Endodermal cell (in vitro differentiated cells): ENCODE measurements at regions not wholly inside any gene's neighbourhood (a gene's known extent, or its start where the extent isn't known, plus 50 kb on each side); places are given as distances from the start of the nearest gene placed in this dataset.

Source experiments
- DNase-seq: peaks from one replicate; pipeline ENCODE4 v3.0.0-alpha.2; 2017
- H3K27ac ChIP-seq: 2 replicates; pipeline ENCODE4 v1.5.1; 2013; ENCODE audit warnings: mild to moderate bottlenecking, low read depth, low read length, moderate library complexity
- H3K27me3 ChIP-seq: 2 replicates; pipeline ENCODE4 v1.6.1; 2013; ENCODE audit warnings: mild to moderate bottlenecking, low read length, moderate library complexity; ENCODE audit not compliant: insufficient read depth, control insufficient read depth, poor library complexity, severe bottlenecking
- H3K36me3 ChIP-seq: 2 replicates; pipeline ENCODE4 v1.7.0; 2013; ENCODE audit warnings: mild to moderate bottlenecking, low read length, moderate library complexity; ENCODE audit not compliant: control insufficient read depth, insufficient read depth
- H3K4me1 ChIP-seq: one replicate; pipeline ENCODE4 v1.7.0; 2013; ENCODE audit warnings: low read length; ENCODE audit not compliant: control insufficient read depth, insufficient read depth
- H3K4me3 ChIP-seq: 2 replicates; pipeline ENCODE4 v1.5.1; 2013; ENCODE audit warnings: mild to moderate bottlenecking, low read length, moderate library complexity
- H3K9ac ChIP-seq: 2 replicates; pipeline ENCODE4 v1.6.1; 2013; ENCODE audit warnings: mild to moderate bottlenecking, low read length, moderate library complexity; ENCODE audit not compliant: poor library complexity, severe bottlenecking; ENCODE audit errors: extremely low read depth
- H3K9me3 ChIP-seq: 2 replicates; pipeline ENCODE4 v1.6.1; 2013; ENCODE audit warnings: mild to moderate bottlenecking, low read length, moderate library complexity; ENCODE audit not compliant: control insufficient read depth
- H3K27ac Mint-ChIP-seq: 2 replicates; pipeline ENCODE4 v1.8.0; 2020; ENCODE audit warnings: mixed read lengths
- H3K27me3 Mint-ChIP-seq: 2 replicates; pipeline ENCODE4 v1.8.0; 2021; ENCODE audit warnings: mild to moderate bottlenecking, mixed read lengths; ENCODE audit not compliant: insufficient read depth
- H3K36me3 Mint-ChIP-seq: 2 replicates; pipeline ENCODE4 v1.8.0; 2020; ENCODE audit warnings: low read depth, mixed read lengths
- H3K4me1 Mint-ChIP-seq: 2 replicates; pipeline ENCODE4 v1.8.0; 2020; ENCODE audit warnings: mixed read lengths
- H3K4me3 Mint-ChIP-seq: 2 replicates; pipeline ENCODE4 v1.8.0; 2020; ENCODE audit warnings: mild to moderate bottlenecking, moderate library complexity, mixed read lengths
- H3K9me3 Mint-ChIP-seq: 2 replicates; pipeline ENCODE4 v1.8.0; 2020; ENCODE audit warnings: mild to moderate bottlenecking, mixed read lengths
- WGBS, 2 experiments: methylation state at CpG; one replicate each; pipeline versions ENCODE4 v1.1.5 to v1.1.7; 2013; ENCODE audit warnings: missing lambda C conversion rate in 2 of 2, mixed read lengths in 1 of 2; ENCODE audit not compliant: insufficient coverage in 1 of 2, insufficient read length in 1 of 2; 5-methylcytosine and 5-hydroxymethylcytosine counted together
- TF ChIP-seq, protein P1 (sequence below): fragments of 200-600 bp; sonication (generic); conservative IDR thresholded peaks from 2 replicates; pipeline ENCODE4 v1.5.0; 2021; ENCODE audit warnings: antibody characterized with exemption, mild to moderate bottlenecking

DNA sequence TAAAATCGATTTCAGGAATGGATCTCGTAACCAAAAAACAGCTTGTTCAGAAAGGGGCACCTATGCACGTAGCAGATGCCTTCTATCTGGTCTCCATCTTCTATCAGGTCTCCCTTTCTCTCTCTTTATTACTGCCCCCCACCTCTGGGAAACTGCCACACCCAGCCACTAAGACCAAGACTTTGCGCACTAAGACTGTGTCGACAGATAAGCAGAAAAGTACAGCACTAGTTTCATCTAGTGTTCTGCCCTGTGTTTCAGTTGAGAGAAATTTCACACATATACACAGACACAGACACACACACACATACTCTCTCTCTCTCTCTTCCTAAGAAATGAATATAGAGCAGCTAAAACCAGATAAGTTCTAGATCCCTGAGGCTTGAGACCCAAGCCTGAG is 210.1 kb upstream of the MAP3K1 start:
- Histone ChIP-seq H3K9me3 (no peaks in the 10 kb centered on the region), H3K4me1 (peaks cover 13% of the 10 kb centered on the region), H3K27me3 (no peaks in the 10 kb centered on the region), H3K4me3 (no peak overlapping the region), H3K9ac (no peak overlapping the region), H3K27ac (no peak overlapping the region), H3K36me3 (no peaks in the 10 kb centered on the region)
- WGBS, 2 experiments, result 84 to 97% methylated on average over 5 of the region's 5 CpGs
- peaks cover 14% of the 10 kb centered on the region for H3K27me3 Mint-ChIP-seq
- TF ChIP-seq, protein P1, sequence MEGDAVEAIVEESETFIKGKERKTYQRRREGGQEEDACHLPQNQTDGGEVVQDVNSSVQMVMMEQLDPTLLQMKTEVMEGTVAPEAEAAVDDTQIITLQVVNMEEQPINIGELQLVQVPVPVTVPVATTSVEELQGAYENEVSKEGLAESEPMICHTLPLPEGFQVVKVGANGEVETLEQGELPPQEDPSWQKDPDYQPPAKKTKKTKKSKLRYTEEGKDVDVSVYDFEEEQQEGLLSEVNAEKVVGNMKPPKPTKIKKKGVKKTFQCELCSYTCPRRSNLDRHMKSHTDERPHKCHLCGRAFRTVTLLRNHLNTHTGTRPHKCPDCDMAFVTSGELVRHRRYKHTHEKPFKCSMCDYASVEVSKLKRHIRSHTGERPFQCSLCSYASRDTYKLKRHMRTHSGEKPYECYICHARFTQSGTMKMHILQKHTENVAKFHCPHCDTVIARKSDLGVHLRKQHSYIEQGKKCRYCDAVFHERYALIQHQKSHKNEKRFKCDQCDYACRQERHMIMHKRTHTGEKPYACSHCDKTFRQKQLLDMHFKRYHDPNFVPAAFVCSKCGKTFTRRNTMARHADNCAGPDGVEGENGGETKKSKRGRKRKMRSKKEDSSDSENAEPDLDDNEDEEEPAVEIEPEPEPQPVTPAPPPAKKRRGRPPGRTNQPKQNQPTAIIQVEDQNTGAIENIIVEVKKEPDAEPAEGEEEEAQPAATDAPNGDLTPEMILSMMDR, result no peak
- DNase-seq, result no peak
- H3K4me3 Mint-ChIP-seq, result no peak overlapping the region
- no peak overlapping the region for H3K27ac Mint-ChIP-seq
- no peaks in the 10 kb centered on the region for H3K9me3 Mint-ChIP-seq
- peaks cover 51% of the 10 kb centered on the region for H3K4me1 Mint-ChIP-seq
- H3K36me3 Mint-ChIP-seq, result no peaks in the 10 kb centered on the region

DNA sequence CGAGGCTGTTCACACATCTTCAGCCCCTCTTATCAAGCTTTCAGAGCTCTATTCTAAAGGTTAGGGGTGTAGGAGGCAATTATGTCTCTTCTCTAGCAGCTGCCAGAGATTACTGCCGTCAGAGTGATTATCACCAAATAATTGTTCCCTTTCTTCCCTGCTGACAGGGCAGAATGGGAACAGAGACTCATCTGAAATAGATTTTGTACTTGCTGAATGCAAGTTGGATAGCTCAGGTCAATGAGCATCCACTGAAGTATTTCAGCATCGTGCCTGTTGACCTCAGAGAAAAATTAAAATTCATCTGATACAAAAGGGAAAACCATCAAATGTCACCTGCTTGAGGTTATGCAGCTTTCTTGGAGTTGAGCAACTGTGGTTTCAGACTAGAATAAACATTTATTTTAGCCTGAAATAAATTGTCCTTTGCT is 213.7 kb upstream of the MAP3K1 start:
- Histone ChIP-seq H3K36me3 (no peaks in the 10 kb centered on the region), H3K4me3 (no peak overlapping the region), H3K4me1 (peaks cover 5% of the 10 kb centered on the region), H3K27me3 (no peaks in the 10 kb centered on the region), H3K9me3 (peaks cover 4% of the 10 kb centered on the region), H3K9ac (no peak overlapping the region), H3K27ac (no peak overlapping the region)
- DNase-seq, result no peak
- no peak overlapping the region for H3K4me3 Mint-ChIP-seq
- no peaks in the 10 kb centered on the region for H3K9me3 Mint-ChIP-seq
- TF ChIP-seq, protein P1, result no peak
- WGBS, 2 experiments, result 48 to 80% methylated on average over 1 to 3 of the region's 3 CpGs
- no peaks in the 10 kb centered on the region for H3K36me3 Mint-ChIP-seq
- peaks cover 36% of the 10 kb centered on the region for H3K4me1 Mint-ChIP-seq
- no peak overlapping the region for H3K27ac Mint-ChIP-seq
- H3K27me3 Mint-ChIP-seq, result peaks cover 14% of the 10 kb centered on the region

DNA sequence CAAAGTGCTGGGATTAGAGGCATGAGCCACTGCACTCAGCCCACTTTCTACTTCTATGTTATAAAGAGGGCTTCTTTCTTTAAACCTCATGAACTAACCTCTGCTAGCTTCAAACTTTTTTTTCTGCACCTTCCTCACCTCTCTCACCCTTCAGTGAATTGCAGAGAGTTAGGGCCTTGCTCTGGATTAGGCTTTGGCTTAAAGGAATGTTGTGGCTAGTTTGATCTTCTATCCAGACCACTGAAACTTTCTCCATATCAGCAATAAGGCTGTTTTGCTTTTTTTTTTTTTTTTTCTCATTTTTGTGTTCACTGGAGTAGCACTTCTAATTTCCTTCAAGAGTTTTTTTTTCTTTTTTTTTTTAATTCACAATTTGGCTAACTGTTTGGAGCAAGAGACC is 216.4 kb upstream of the MAP3K1 start:
- no peak overlapping the region for H3K27ac Mint-ChIP-seq

More for the DNA sequence above, 216.4 kb upstream of the MAP3K1 start:
- Mint-ChIP-seq H3K27me3 (peaks cover 3% of the 10 kb centered on the region), H3K4me1 (peaks cover 28% of the 10 kb centered on the region), H3K36me3 (no peaks in the 10 kb centered on the region), H3K4me3 (no peak overlapping the region), H3K9me3 (no peaks in the 10 kb centered on the region)
- Histone ChIP-seq H3K27me3 (no peaks in the 10 kb centered on the region), H3K9me3 (peaks cover 4% of the 10 kb centered on the region), H3K36me3 (no peaks in the 10 kb centered on the region), H3K4me1 (peaks cover 5% of the 10 kb centered on the region), H3K4me3 (no peak overlapping the region), H3K9ac (no peak overlapping the region), H3K27ac (no peak overlapping the region)
- DNase-seq, result no peak
- TF ChIP-seq, protein P1, result no peak
